ENCODE measurements at regions not wholly inside any gene's neighbourhood (a gene's known extent, or its start where the extent isn't known, plus 50 kb on each side); places are given as distances from the start of the nearest gene placed in this dataset.

DNA sequence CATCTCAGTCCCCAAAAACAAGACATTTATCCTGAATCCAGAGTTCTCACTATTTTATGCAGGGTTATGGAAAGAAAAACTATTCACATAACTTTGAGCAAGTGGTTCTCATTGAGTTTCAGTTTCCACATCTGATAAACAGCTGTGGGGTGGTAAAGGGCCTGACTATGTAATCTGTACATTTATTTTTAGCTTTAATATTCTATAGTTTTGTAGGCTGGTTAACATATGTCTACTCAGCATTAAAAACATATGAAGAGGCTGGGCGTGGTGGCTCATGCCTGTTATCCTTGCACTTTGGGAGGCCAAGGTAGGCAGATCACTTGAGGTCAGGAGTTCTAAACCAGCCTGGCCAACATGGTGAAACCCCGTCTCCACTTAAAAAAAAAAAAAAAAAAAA, 301.5 kb upstream of the CCNG1 start:
- Histone ChIP-seq H3K9me2 (ENCODE audit: insufficient read depth, low read length) (no peaks in the 10 kb centered on the region), H4K20me1 (ENCODE audit: insufficient read depth) (no peaks in the 10 kb centered on the region), H3K9me3 (ENCODE audit: low read length) (no peaks in the 10 kb centered on the region), H2AFZ (ENCODE audit: low read depth, low read length) (no peak overlapping the region), H3K4me2 (ENCODE audit: low read length) (no peak overlapping the region), H3K36me3 (ENCODE audit: insufficient read depth, low read length) (no peaks in the 10 kb centered on the region), H3K79me2 (replicated peaks; ENCODE audit: insufficient read depth, low read length) (no peaks in the 10 kb centered on the region), H3K27me3 (ENCODE audit: insufficient read depth, low read depth, low read length) (no peaks in the 10 kb centered on the region), H3K9ac (ENCODE audit: low read length) (no peak overlapping the region), H3K4me3 (ENCODE audit: low read length) (no peak overlapping the region), H3K27ac (ENCODE audit: low read length) (no peak overlapping the region), H3F3A (ENCODE audit: insufficient read depth, low read length, poor library complexity, severe bottlenecking) (no peaks in the 10 kb centered on the region)
- TF ChIP-seq, protein P1, sequence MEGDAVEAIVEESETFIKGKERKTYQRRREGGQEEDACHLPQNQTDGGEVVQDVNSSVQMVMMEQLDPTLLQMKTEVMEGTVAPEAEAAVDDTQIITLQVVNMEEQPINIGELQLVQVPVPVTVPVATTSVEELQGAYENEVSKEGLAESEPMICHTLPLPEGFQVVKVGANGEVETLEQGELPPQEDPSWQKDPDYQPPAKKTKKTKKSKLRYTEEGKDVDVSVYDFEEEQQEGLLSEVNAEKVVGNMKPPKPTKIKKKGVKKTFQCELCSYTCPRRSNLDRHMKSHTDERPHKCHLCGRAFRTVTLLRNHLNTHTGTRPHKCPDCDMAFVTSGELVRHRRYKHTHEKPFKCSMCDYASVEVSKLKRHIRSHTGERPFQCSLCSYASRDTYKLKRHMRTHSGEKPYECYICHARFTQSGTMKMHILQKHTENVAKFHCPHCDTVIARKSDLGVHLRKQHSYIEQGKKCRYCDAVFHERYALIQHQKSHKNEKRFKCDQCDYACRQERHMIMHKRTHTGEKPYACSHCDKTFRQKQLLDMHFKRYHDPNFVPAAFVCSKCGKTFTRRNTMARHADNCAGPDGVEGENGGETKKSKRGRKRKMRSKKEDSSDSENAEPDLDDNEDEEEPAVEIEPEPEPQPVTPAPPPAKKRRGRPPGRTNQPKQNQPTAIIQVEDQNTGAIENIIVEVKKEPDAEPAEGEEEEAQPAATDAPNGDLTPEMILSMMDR (IDR thresholded peaks at IDR 0.05; ENCODE audit: poor library complexity, severe bottlenecking) = no peak
- no peak for TF ChIP-seq MXI1 (conservative IDR thresholded peaks at IDR 0.05; ENCODE audit: poor library complexity, severe bottlenecking)
- TF ChIP-seq EP300 (conservative IDR thresholded peaks at IDR 0.05; ENCODE audit: poor library complexity, severe bottlenecking) = no peak
- TF ChIP-seq TAF1 (IDR thresholded peaks at IDR 0.05; ENCODE audit: low read depth) = no peak
- no peak for TF ChIP-seq RAD21 (conservative IDR thresholded peaks at IDR 0.05)
- TF ChIP-seq POLR2AphosphoS5 (IDR thresholded peaks at IDR 0.05) = no peak
- no peak for TF ChIP-seq SMC3 (conservative IDR thresholded peaks at IDR 0.05; ENCODE audit: poor library complexity)
- TF ChIP-seq, protein P2, sequence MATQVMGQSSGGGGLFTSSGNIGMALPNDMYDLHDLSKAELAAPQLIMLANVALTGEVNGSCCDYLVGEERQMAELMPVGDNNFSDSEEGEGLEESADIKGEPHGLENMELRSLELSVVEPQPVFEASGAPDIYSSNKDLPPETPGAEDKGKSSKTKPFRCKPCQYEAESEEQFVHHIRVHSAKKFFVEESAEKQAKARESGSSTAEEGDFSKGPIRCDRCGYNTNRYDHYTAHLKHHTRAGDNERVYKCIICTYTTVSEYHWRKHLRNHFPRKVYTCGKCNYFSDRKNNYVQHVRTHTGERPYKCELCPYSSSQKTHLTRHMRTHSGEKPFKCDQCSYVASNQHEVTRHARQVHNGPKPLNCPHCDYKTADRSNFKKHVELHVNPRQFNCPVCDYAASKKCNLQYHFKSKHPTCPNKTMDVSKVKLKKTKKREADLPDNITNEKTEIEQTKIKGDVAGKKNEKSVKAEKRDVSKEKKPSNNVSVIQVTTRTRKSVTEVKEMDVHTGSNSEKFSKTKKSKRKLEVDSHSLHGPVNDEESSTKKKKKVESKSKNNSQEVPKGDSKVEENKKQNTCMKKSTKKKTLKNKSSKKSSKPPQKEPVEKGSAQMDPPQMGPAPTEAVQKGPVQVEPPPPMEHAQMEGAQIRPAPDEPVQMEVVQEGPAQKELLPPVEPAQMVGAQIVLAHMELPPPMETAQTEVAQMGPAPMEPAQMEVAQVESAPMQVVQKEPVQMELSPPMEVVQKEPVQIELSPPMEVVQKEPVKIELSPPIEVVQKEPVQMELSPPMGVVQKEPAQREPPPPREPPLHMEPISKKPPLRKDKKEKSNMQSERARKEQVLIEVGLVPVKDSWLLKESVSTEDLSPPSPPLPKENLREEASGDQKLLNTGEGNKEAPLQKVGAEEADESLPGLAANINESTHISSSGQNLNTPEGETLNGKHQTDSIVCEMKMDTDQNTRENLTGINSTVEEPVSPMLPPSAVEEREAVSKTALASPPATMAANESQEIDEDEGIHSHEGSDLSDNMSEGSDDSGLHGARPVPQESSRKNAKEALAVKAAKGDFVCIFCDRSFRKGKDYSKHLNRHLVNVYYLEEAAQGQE (IDR thresholded peaks at IDR 0.05; ENCODE audit: borderline replicate concordance) = no peak
- TF ChIP-seq EZH2 (IDR thresholded peaks at IDR 0.05; ENCODE audit: borderline replicate concordance, insufficient read depth, low read length, poor library complexity, severe bottlenecking) = no peak

DNA sequence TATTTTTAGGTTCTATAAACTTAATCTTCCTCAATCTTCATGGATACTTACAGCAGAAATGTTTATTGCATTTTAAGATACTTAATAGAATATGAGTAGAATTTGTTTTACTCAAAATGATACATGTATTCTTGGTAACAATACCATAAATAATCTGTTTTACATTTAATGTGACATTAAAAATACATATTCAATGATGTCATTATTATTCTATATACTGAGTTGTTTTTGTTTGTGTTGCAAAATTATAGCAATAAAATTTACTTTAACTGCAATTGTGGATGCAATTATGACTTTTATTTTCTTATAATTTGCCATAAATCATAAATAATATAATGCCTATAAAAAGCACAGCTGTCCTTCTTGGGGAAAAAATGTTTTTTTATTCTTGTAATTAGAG, 275.9 kb upstream of the CCNG1 start:
- H3K27ac ChIP-seq (ENCODE audit: low read length) = no peak overlapping the region

More for the DNA sequence above, 275.9 kb upstream of the CCNG1 start:
- Histone ChIP-seq H3K9me3 (ENCODE audit: low read length) (no peaks in the 10 kb centered on the region), H4K20me1 (ENCODE audit: insufficient read depth) (no peaks in the 10 kb centered on the region), H3K9ac (ENCODE audit: low read length) (no peak overlapping the region), H3F3A (ENCODE audit: insufficient read depth, low read length, poor library complexity, severe bottlenecking) (no peaks in the 10 kb centered on the region), H3K4me3 (ENCODE audit: low read length) (no peak overlapping the region), H2AFZ (ENCODE audit: low read depth, low read length) (no peak overlapping the region), H3K79me2 (replicated peaks; ENCODE audit: insufficient read depth, low read length) (no peaks in the 10 kb centered on the region), H3K9me2 (ENCODE audit: insufficient read depth, low read length) (no peaks in the 10 kb centered on the region), H3K27me3 (ENCODE audit: insufficient read depth, low read depth, low read length) (no peaks in the 10 kb centered on the region), H3K4me2 (ENCODE audit: low read length) (no peak overlapping the region), H3K36me3 (ENCODE audit: insufficient read depth, low read length) (no peaks in the 10 kb centered on the region)
- TF ChIP-seq TAF1 (IDR thresholded peaks at IDR 0.05; ENCODE audit: low read depth) = no peak
- no peak for TF ChIP-seq RAD21 (conservative IDR thresholded peaks at IDR 0.05)
- TF ChIP-seq EP300 (conservative IDR thresholded peaks at IDR 0.05; ENCODE audit: poor library complexity, severe bottlenecking) = no peak
- TF ChIP-seq POLR2AphosphoS5 (IDR thresholded peaks at IDR 0.05) = no peak
- no peak for TF ChIP-seq EZH2 (IDR thresholded peaks at IDR 0.05; ENCODE audit: borderline replicate concordance, insufficient read depth, low read length, poor library complexity, severe bottlenecking)
- TF ChIP-seq, protein P1 (IDR thresholded peaks at IDR 0.05; ENCODE audit: poor library complexity, severe bottlenecking) = no peak
- no peak for TF ChIP-seq SMC3 (conservative IDR thresholded peaks at IDR 0.05; ENCODE audit: poor library complexity)
- no peak for TF ChIP-seq MXI1 (conservative IDR thresholded peaks at IDR 0.05; ENCODE audit: poor library complexity, severe bottlenecking)
- TF ChIP-seq, protein P2 (IDR thresholded peaks at IDR 0.05; ENCODE audit: borderline replicate concordance) = no peak

All from neural cell (in vitro differentiated cells).